ENCODE measurements at regions not wholly inside any gene's neighbourhood (a gene's known extent, or its start where the extent isn't known, plus 50 kb on each side); places are given as distances from the start of the nearest gene placed in this dataset.

- no peak for TF ChIP-seq CTCF (conservative IDR thresholded peaks at IDR 0.05; ENCODE audit: low read depth in 2 of 2)
- TF ChIP-seq REST (IDR thresholded peaks at IDR 0.05; ENCODE audit: unreplicated experiment), result no peak
- no peak for TF ChIP-seq EZH2 (IDR thresholded peaks at IDR 0.05; ENCODE audit: low read depth, unreplicated experiment)
- TF ChIP-seq POLR2AphosphoS5 (IDR thresholded peaks at IDR 0.05; ENCODE audit: low read depth), result no peak
- TF ChIP-seq NANOG (IDR thresholded peaks at IDR 0.05; ENCODE audit: borderline replicate concordance), result no peak
- TF ChIP-seq JUNB (IDR thresholded peaks at IDR 0.05; ENCODE audit: unreplicated experiment), result no peak
- TF ChIP-seq EZH2phosphoT487 (IDR thresholded peaks at IDR 0.05; ENCODE audit: unreplicated experiment), result no peak
- TF ChIP-seq ZNF331 (CRISPR knock-in tag; IDR thresholded peaks at IDR 0.05; ENCODE audit: low read depth), result no peak
- TF ChIP-seq CREB1 (CRISPR knock-in tag; IDR thresholded peaks at IDR 0.05; ENCODE audit: low read depth), result no peak
Measured at GRCh38 chr2:147062073-147062472, 782.8 kb upstream of the ACVR2A start.

Measured in GM23338 (cell line).